ENCODE measurements at regions not wholly inside any gene's neighbourhood (a gene's known extent, or its start where the extent isn't known, plus 50 kb on each side); places are given as distances from the start of the nearest gene placed in this dataset.

GRCh38 chr3:28081533-28081947 is 159.9 kb upstream of the CMC1 start:
- Histone ChIP-seq H3K36me3 (ENCODE audit: control insufficient read depth in 2 of 2, extremely low read depth in 1 of 2, insufficient read depth in 2 of 2, low read length in 2 of 2) (no peaks in the 10 kb centered on the region), H2AFZ (ENCODE audit: control insufficient read depth, low read length) (no peak overlapping the region), H3K9me3 (ENCODE audit: control insufficient read depth, low read depth, low read length) (no peaks in the 10 kb centered on the region), H3K4me3 (ENCODE audit: control insufficient read depth in 2 of 3, extremely low read depth in 1 of 3, insufficient read depth in 2 of 3, low read depth in 1 of 3, low read length in 3 of 3) (no peak overlapping the region), H3K27ac (ENCODE audit: control insufficient read depth, insufficient read depth, low read length) (no peak overlapping the region), H4K20me1 (ENCODE audit: control insufficient read depth, extremely low read depth, insufficient read depth, low read length) (no peaks in the 10 kb centered on the region), H3K4me2 (ENCODE audit: control insufficient read depth, extremely low read depth, insufficient read depth, low read depth, low read length) (no peak overlapping the region), H3K27me3 (ENCODE audit: control insufficient read depth, extremely low read depth, insufficient read depth, low read length) (no peaks in the 10 kb centered on the region), H3K9me1 (ENCODE audit: control insufficient read depth, extremely low read depth, insufficient read depth, low read length) (no peaks in the 10 kb centered on the region), H3K4me1 (ENCODE audit: control insufficient read depth, extremely low read depth, insufficient read depth, low read length) (no peaks in the 10 kb centered on the region), H3K9ac (ENCODE audit: control insufficient read depth, extremely low read depth, insufficient read depth, low read length) (no peak overlapping the region), H3K79me2 (ENCODE audit: control insufficient read depth, insufficient read depth, low read length) (no peaks in the 10 kb centered on the region)
- no peak for DNase-seq (ENCODE audit: low read depth, low spot score)
- dilution Hi-C loops (cut with MboI; ENCODE audit: extremely low pct_ligation_motif_present, low sequenced_read_pairs) = no loop called here
- TF ChIP-seq EZH2 (IDR thresholded peaks at IDR 0.05; ENCODE audit: low read length) = no peak
- FAIRE-seq = no peak

GRCh38 chr3:28087591-28087990 is 153.8 kb upstream of the CMC1 start:
- no peaks in the 10 kb centered on the region for H3K9me3 ChIP-seq (ENCODE audit: control insufficient read depth, low read depth, low read length)
- H3K36me3 ChIP-seq (ENCODE audit: control insufficient read depth in 2 of 2, extremely low read depth in 1 of 2, insufficient read depth in 2 of 2, low read length in 2 of 2) = no peaks in the 10 kb centered on the region
- H3K4me1 ChIP-seq (ENCODE audit: control insufficient read depth, extremely low read depth, insufficient read depth, low read length) = no peaks in the 10 kb centered on the region
- DNase-seq (ENCODE audit: low read depth, low spot score) = no peak
- no peak overlapping the region for H3K27ac ChIP-seq (ENCODE audit: control insufficient read depth, insufficient read depth, low read length)
- no peak for TF ChIP-seq CTCF (optimal IDR thresholded peaks at IDR 0.05 in 1 of 3, IDR thresholded peaks at IDR 0.05 in 1 of 3, conservative IDR thresholded peaks at IDR 0.05 in 1 of 3; ENCODE audit: extremely low read depth in 1 of 3, insufficient read depth in 2 of 3, low read length in 3 of 3)
- no peak for TF ChIP-seq EZH2 (IDR thresholded peaks at IDR 0.05; ENCODE audit: low read length)
- no peak overlapping the region for H2AFZ ChIP-seq (ENCODE audit: control insufficient read depth, low read length)
- H4K20me1 ChIP-seq (ENCODE audit: control insufficient read depth, extremely low read depth, insufficient read depth, low read length) = no peaks in the 10 kb centered on the region
- no peaks in the 10 kb centered on the region for H3K79me2 ChIP-seq (ENCODE audit: control insufficient read depth, insufficient read depth, low read length)
- no peak overlapping the region for H3K9ac ChIP-seq (ENCODE audit: control insufficient read depth, extremely low read depth, insufficient read depth, low read length)
- dilution Hi-C loops (cut with MboI; ENCODE audit: extremely low pct_ligation_motif_present, low sequenced_read_pairs) = no loop called here
- no peaks in the 10 kb centered on the region for H3K27me3 ChIP-seq (ENCODE audit: control insufficient read depth, extremely low read depth, insufficient read depth, low read length)
- no peak overlapping the region for H3K4me3 ChIP-seq (ENCODE audit: control insufficient read depth in 2 of 3, extremely low read depth in 1 of 3, insufficient read depth in 2 of 3, low read depth in 1 of 3, low read length in 3 of 3)
- H3K4me2 ChIP-seq (ENCODE audit: control insufficient read depth, extremely low read depth, insufficient read depth, low read depth, low read length) = no peak overlapping the region
- no peaks in the 10 kb centered on the region for H3K9me1 ChIP-seq (ENCODE audit: control insufficient read depth, extremely low read depth, insufficient read depth, low read length)
- FAIRE-seq = no peak

- no peak overlapping the region for H3K4me2 ChIP-seq (ENCODE audit: control insufficient read depth, extremely low read depth, insufficient read depth, low read depth, low read length)
- dilution Hi-C loops (cut with MboI; ENCODE audit: extremely low pct_ligation_motif_present, low sequenced_read_pairs) = no loop called here
- H3K27me3 ChIP-seq (ENCODE audit: control insufficient read depth, extremely low read depth, insufficient read depth, low read length) = no peaks in the 10 kb centered on the region
- H3K27ac ChIP-seq (ENCODE audit: control insufficient read depth, insufficient read depth, low read length) = no peak overlapping the region
- TF ChIP-seq CTCF (optimal IDR thresholded peaks at IDR 0.05 in 1 of 3, IDR thresholded peaks at IDR 0.05 in 1 of 3, conservative IDR thresholded peaks at IDR 0.05 in 1 of 3; ENCODE audit: extremely low read depth in 1 of 3, insufficient read depth in 2 of 3, low read length in 3 of 3) (no peak), EZH2 (IDR thresholded peaks at IDR 0.05; ENCODE audit: low read length) (no peak)
- H3K9me3 ChIP-seq (ENCODE audit: control insufficient read depth, low read depth, low read length) = no peaks in the 10 kb centered on the region
- no peaks in the 10 kb centered on the region for H3K9me1 ChIP-seq (ENCODE audit: control insufficient read depth, extremely low read depth, insufficient read depth, low read length)
- no peaks in the 10 kb centered on the region for H3K79me2 ChIP-seq (ENCODE audit: control insufficient read depth, insufficient read depth, low read length)
- no peaks in the 10 kb centered on the region for H3K4me1 ChIP-seq (ENCODE audit: control insufficient read depth, extremely low read depth, insufficient read depth, low read length)
- DNase-seq (ENCODE audit: low read depth, low spot score) (no peak), FAIRE-seq (no peak)
- no peak overlapping the region for H3K9ac ChIP-seq (ENCODE audit: control insufficient read depth, extremely low read depth, insufficient read depth, low read length)
- H4K20me1 ChIP-seq (ENCODE audit: control insufficient read depth, extremely low read depth, insufficient read depth, low read length) = no peaks in the 10 kb centered on the region
- H3K36me3 ChIP-seq (ENCODE audit: control insufficient read depth in 2 of 2, extremely low read depth in 1 of 2, insufficient read depth in 2 of 2, low read length in 2 of 2) = no peaks in the 10 kb centered on the region
- H3K4me3 ChIP-seq (ENCODE audit: control insufficient read depth in 2 of 3, extremely low read depth in 1 of 3, insufficient read depth in 2 of 3, low read depth in 1 of 3, low read length in 3 of 3) = no peak overlapping the region
- H2AFZ ChIP-seq (ENCODE audit: control insufficient read depth, low read length) = no peak overlapping the region
Observed at GRCh38 chr3:28088811-28089526, 152.4 kb upstream of the CMC1 start.

All from keratinocyte (primary cell).